ENCODE measurements at regions not wholly inside any gene's neighbourhood (a gene's known extent, or its start where the extent isn't known, plus 50 kb on each side); places are given as distances from the start of the nearest gene placed in this dataset.

- DNase-seq (ENCODE audit: low spot score) = no peak
These were observed 225.9 kb downstream of the C1D start for GRCh38 chr2:67836866-67837265.

- no peak for DNase-seq (ENCODE audit: low spot score)
These were observed 224.6 kb downstream of the C1D start for GRCh38 chr2:67838205-67838604.

GRCh38 chr2:67839242-67839641 lies 223.6 kb downstream of the C1D start:
- no peak for DNase-seq (ENCODE audit: low spot score)

GRCh38 chr2:67839668-67840067 lies 223.1 kb downstream of the C1D start:
- no peak for DNase-seq (ENCODE audit: low spot score)

GRCh38 chr2:67840460-67841068 lies 222.2 kb downstream of the C1D start:
- peak; percentile 70 for DNase-seq (ENCODE audit: low spot score)

- DNase-seq (ENCODE audit: low spot score) = no peak
These were observed 221.1 kb downstream of the C1D start for GRCh38 chr2:67841711-67842110.

- no peak for DNase-seq (ENCODE audit: low spot score)
These were observed 220.3 kb downstream of the C1D start for GRCh38 chr2:67842375-67842959.

GRCh38 chr2:67844024-67844540 lies 218.7 kb downstream of the C1D start:
- no peak for DNase-seq (ENCODE audit: low spot score)

GRCh38 chr2:67845621-67846369 lies 217.0 kb downstream of the C1D start:
- DNase-seq (ENCODE audit: low spot score) = no peak

- peak; percentile 93 for DNase-seq (ENCODE audit: low spot score)
These were observed 216.3 kb downstream of the C1D start for GRCh38 chr2:67846370-67847070.

- no peak for DNase-seq (ENCODE audit: low spot score)
These were observed 214.1 kb downstream of the C1D start for GRCh38 chr2:67848551-67849285.

- DNase-seq (ENCODE audit: low spot score) = no peak
These were observed 211.8 kb downstream of the C1D start for GRCh38 chr2:67851016-67851415.

GRCh38 chr2:67851956-67852824 lies 210.6 kb downstream of the C1D start:
- DNase-seq (ENCODE audit: low spot score) = no peak

- DNase-seq (ENCODE audit: low spot score) = no peak
These were observed 208.6 kb downstream of the C1D start for GRCh38 chr2:67854103-67854743.

- DNase-seq (ENCODE audit: low spot score) = no peak
These were observed 208.0 kb downstream of the C1D start for GRCh38 chr2:67854798-67855197.

- DNase-seq (ENCODE audit: low spot score) = no peak
These were observed 205.9 kb downstream of the C1D start for GRCh38 chr2:67856866-67857265.

- no peak for DNase-seq (ENCODE audit: low spot score)
These were observed 205.0 kb downstream of the C1D start for GRCh38 chr2:67857836-67858235.

- no peak for DNase-seq (ENCODE audit: low spot score)
These were observed 203.9 kb downstream of the C1D start for GRCh38 chr2:67858886-67859285.

- no peak for DNase-seq (ENCODE audit: low spot score)
These were observed 196.9 kb downstream of the C1D start for GRCh38 chr2:67865917-67866316.

- no peak for DNase-seq (ENCODE audit: low spot score)
These were observed 195.1 kb downstream of the C1D start for GRCh38 chr2:67867735-67868134.

All from mucosa of gallbladder (tissue), 1 donor.